ENCODE measurements at regions not wholly inside any gene's neighbourhood (a gene's known extent, or its start where the extent isn't known, plus 50 kb on each side); places are given as distances from the start of the nearest gene placed in this dataset.

GRCh38 chr9:75532233-75533050, 358.0 kb upstream of the PCSK5 start:
- H3K4me3 ChIP-seq (ENCODE audit: low read depth, low read length): no peak overlapping the region
- no peak for TF ChIP-seq CTCF (IDR thresholded peaks at IDR 0.05; ENCODE audit: low read depth, low read length)

- no peak overlapping the region for H3K4me3 ChIP-seq (ENCODE audit: low read depth, low read length)
- no peak for TF ChIP-seq CTCF (IDR thresholded peaks at IDR 0.05; ENCODE audit: low read depth, low read length)
Measured at GRCh38 chr9:75539523-75539922, 350.9 kb upstream of the PCSK5 start.

GRCh38 chr9:75540185-75540584, 350.3 kb upstream of the PCSK5 start:
- no peak overlapping the region for H3K4me3 ChIP-seq (ENCODE audit: low read depth, low read length)
- TF ChIP-seq CTCF (IDR thresholded peaks at IDR 0.05; ENCODE audit: low read depth, low read length): no peak

- no peak overlapping the region for H3K4me3 ChIP-seq (ENCODE audit: low read depth, low read length)
- TF ChIP-seq CTCF (IDR thresholded peaks at IDR 0.05; ENCODE audit: low read depth, low read length): no peak
Measured at GRCh38 chr9:75541734-75542133, 348.7 kb upstream of the PCSK5 start.

GRCh38 chr9:75544815-75545214, 345.7 kb upstream of the PCSK5 start:
- no peak overlapping the region for H3K4me3 ChIP-seq (ENCODE audit: low read depth, low read length)
- TF ChIP-seq CTCF (IDR thresholded peaks at IDR 0.05; ENCODE audit: low read depth, low read length): no peak

- H3K4me3 ChIP-seq (ENCODE audit: low read depth, low read length): no peak overlapping the region
- TF ChIP-seq CTCF (IDR thresholded peaks at IDR 0.05; ENCODE audit: low read depth, low read length): no peak
Measured at GRCh38 chr9:75545287-75545686, 345.2 kb upstream of the PCSK5 start.

GRCh38 chr9:75548871-75549270, 341.6 kb upstream of the PCSK5 start:
- no peak for TF ChIP-seq CTCF (IDR thresholded peaks at IDR 0.05; ENCODE audit: low read depth, low read length)

More at GRCh38 chr9:75548871-75549270, 341.6 kb upstream of the PCSK5 start:
- no peak overlapping the region for H3K4me3 ChIP-seq (ENCODE audit: low read depth, low read length)

Data from WI38 (cell line).